Adrenal gland (tissue), 9 donors: ENCODE measurements at regions not wholly inside any gene's neighbourhood (a gene's known extent, or its start where the extent isn't known, plus 50 kb on each side); places are given as distances from the start of the nearest gene placed in this dataset.
A peak's percentile ranks its signal among the peaks of the same experiment; 100 is the strongest.
"Not testable (repeated sequence)": the region's sequence is repeated elsewhere in the genome, so short reads cannot be mapped to it uniquely, and the experiment has no call there.

Experiments used
- DNase-seq, 7 donors: peaks; one replicate each; pipeline ENCODE4 v3.0.0-alpha.2; 2019 to 2020
- H3K27ac ChIP-seq, 5 donors: fragments of 200-600 bp; sonication (generic) in 4 of 5; 1 replicate in 3 of 5; 2 replicates in 2 of 5; pipeline versions ENCODE4 v1.5.1 to v1.8.0; 2016 to 2020; ENCODE audit warnings: mild to moderate bottlenecking in 1 of 5
- H3K27me3 ChIP-seq: fragments of 200-600 bp; 2 replicates; pipeline ENCODE4 v1.8.0; 2021
- H3K36me3 ChIP-seq, 2 donors: fragments of 200-600 bp; replicated peaks in 1 of 2; 1 replicate in 1 of 2; 2 replicates in 1 of 2; pipeline versions ENCODE4 v1.5.1 to v1.8.0; 2018 to 2022
- H3K4me1 ChIP-seq, 2 donors: fragments of 200-600 bp; replicated peaks in 1 of 2; 1 replicate in 1 of 2; 2 replicates in 1 of 2; pipeline versions ENCODE4 v1.5.1 to v1.8.0; 2018 to 2021
- H3K4me3 ChIP-seq, 4 donors: fragments of 200-600 bp; sonication (generic) in 3 of 4; one replicate each; pipeline ENCODE4 v1.5.1; 2016 to 2018
- H3K9me3 ChIP-seq, 3 donors: fragments of 200-600 bp; sonication (generic) in 1 of 3; replicated peaks in 1 of 3; 1 replicate in 2 of 3; 2 replicates in 1 of 3; pipeline versions ENCODE4 v1.5.1 to v1.8.0; 2016 to 2021
- CTCF ChIP-seq, 6 experiments: fragments of 450-650 bp in 4 of 6; fragments of 200-600 bp in 2 of 6; sonication (generic) in 1 of 6; IDR thresholded peaks; 1 replicate in 5 of 6; 2 replicates in 1 of 6; pipeline versions ENCODE4 v1.5.1 to v1.8.0; 2016 to 2021; ENCODE audit warnings: antibody characterized with exemption in 6 of 6, mild to moderate bottlenecking in 2 of 6, moderate library complexity in 1 of 6
- POLR2A ChIP-seq, 2 donors: fragments of 450-650 bp; IDR thresholded peaks; one replicate each; pipeline ENCODE4 v1.6.1; 2017; ENCODE audit warnings: antibody characterized with exemption in 2 of 2, mild to moderate bottlenecking in 2 of 2, moderate library complexity in 1 of 2
- WGBS, 4 donors: extraction: QIAGEN DNeasy Blood & Tissue Kit in 2 of 4; methylation state at CpG; one replicate each; pipeline versions ENCODE4 v1.1.5 to v1.1.7; 2013 to 2017; 5-methylcytosine and 5-hydroxymethylcytosine counted together
- intact Hi-C, 2 donors: fragments of 100-400 bp; cut with DNase I; formaldehyde crosslinking; loops; one replicate each; pipeline versions ENCODE4 v1.14.1 to v1.15.0; 2022 to 2023
- donor health status: healthy with polysubstance abuse.
- donor health status: Bipolar disorder and iron deficiency.
- donor health status: DM: yes; HTN: yes; CAD: no.
- donor health status: DM: no; HTN: no; CAD: no.
- donor health status: DM: no; HTN: no; CAD: no.

DNA sequence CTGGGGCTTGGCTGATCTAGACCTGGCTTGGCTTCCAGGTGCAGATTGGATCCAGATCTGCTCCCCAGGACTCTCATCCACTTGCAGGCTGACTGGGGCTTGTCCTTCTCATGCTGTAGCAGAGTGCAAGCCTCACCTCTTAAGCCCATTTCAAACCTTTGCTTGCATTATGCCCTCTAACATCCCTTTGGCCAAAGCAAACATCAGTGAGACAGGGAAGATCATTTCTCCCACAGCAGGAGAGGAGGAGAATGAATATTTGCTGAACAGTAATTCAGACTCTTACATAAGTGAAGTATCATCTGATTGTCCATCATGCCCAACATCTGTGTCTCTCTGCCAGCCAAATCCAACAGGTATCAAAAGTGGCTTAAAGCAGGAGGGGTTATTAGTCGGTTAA lies 194.9 kb downstream of the C9orf152 start:
- no peaks in the 10 kb centered on the region for H3K36me3 ChIP-seq
- WGBS, 4 donors = 4 to 94% (median 87%) methylated on average over 1 of the region's 1 CpG
- H3K9me3 ChIP-seq = no peaks in the 10 kb centered on the region
- H3K4me3 ChIP-seq = no peak overlapping the region
- H3K27ac ChIP-seq = no peak overlapping the region
- H3K27me3 ChIP-seq = no peaks in the 10 kb centered on the region
- no peak for DNase-seq
- no peak for TF ChIP-seq POLR2A (IDR thresholded peaks at IDR 0.05)
- TF ChIP-seq CTCF (IDR thresholded peaks at IDR 0.05) = no peak
- H3K4me1 ChIP-seq = no peaks in the 10 kb centered on the region
- intact Hi-C loops = no loop called here

DNA sequence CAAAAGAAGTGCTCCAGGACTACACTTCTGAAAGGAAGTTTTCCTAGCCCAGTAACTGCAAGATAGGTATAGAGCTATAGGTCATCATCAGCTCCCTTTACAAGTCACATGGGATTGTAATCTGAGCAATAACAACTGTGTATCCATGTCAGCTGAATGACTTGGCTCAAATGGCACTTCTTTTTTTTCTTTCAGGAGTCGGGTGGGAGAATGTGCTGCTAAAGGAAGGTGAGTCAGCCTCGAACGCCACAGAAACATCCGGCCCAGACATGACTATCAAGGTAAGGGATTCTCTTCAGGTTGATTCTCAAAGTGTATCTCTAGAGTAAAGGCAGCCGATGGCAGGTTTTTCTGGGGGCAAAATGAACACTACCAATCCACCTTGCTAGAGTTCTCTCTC lies 192.2 kb downstream of the C9orf152 start:
- Histone ChIP-seq H3K27me3 (no peaks in the 10 kb centered on the region), H3K27ac (no peak overlapping the region), H3K4me1 (no peaks in the 10 kb centered on the region), H3K9me3 (no peaks in the 10 kb centered on the region), H3K4me3 (no peak overlapping the region), H3K36me3 (no peaks in the 10 kb centered on the region)
- no peak for DNase-seq
- 71 to 82% (median 76%) methylated on average over 5 of the region's 5 CpGs for WGBS, 4 donors
- no peak for TF ChIP-seq CTCF (IDR thresholded peaks at IDR 0.05)
- TF ChIP-seq POLR2A (IDR thresholded peaks at IDR 0.05) = no peak
- intact Hi-C loops = no loop called here

GRCh38 chr9:110016340-110016739 lies 191.6 kb downstream of the C9orf152 start:
- intact Hi-C loops = no loop called here
- TF ChIP-seq POLR2A (IDR thresholded peaks at IDR 0.05) (no peak), CTCF (IDR thresholded peaks at IDR 0.05) (no peak)
- H3K4me1 ChIP-seq = no peaks in the 10 kb centered on the region

GRCh38 chr9:110020216-110020615 lies 187.7 kb downstream of the C9orf152 start:
- H3K27ac ChIP-seq, DNase-seq, H3K27me3 ChIP-seq, H3K9me3 ChIP-seq, H3K36me3 ChIP-seq, H3K4me1 ChIP-seq, H3K4me3 ChIP-seq, intact Hi-C loops: not testable (repeated sequence)
- 82 to 89% (median 85%) methylated on average over 4 of the region's 4 CpGs for WGBS, 4 donors

More at GRCh38 chr9:110016340-110016739, 191.6 kb downstream of the C9orf152 start:
- H3K36me3 ChIP-seq = no peaks in the 10 kb centered on the region
- 87 to 97% (median 96%) methylated on average over 2 of the region's 2 CpGs for WGBS, 4 donors
- no peak overlapping the region for H3K27ac ChIP-seq
- no peak overlapping the region for H3K4me3 ChIP-seq
- DNase-seq = peak in 1 of 7 donors; percentile 9
- H3K9me3 ChIP-seq = no peaks in the 10 kb centered on the region
- no peaks in the 10 kb centered on the region for H3K27me3 ChIP-seq

- intact Hi-C loops = no loop called here
- TF ChIP-seq POLR2A (IDR thresholded peaks at IDR 0.05) = no peak
- TF ChIP-seq CTCF (IDR thresholded peaks at IDR 0.05) = no peak
- H3K4me3 ChIP-seq = no peak overlapping the region
- WGBS, 4 donors = 57 to 72% (median 64%) methylated on average over 2 of the region's 2 CpGs
- H3K4me1 ChIP-seq = peaks cover 0 to under 1% of the 10 kb centered on the region in 2 donors
- no peaks in the 10 kb centered on the region for H3K9me3 ChIP-seq
- H3K27me3 ChIP-seq = no peaks in the 10 kb centered on the region
- H3K27ac ChIP-seq = no peak overlapping the region
- H3K36me3 ChIP-seq = no peaks in the 10 kb centered on the region
- DNase-seq = no peak
Measured at GRCh38 chr9:110021891-110022290, 186.1 kb downstream of the C9orf152 start.

DNA sequence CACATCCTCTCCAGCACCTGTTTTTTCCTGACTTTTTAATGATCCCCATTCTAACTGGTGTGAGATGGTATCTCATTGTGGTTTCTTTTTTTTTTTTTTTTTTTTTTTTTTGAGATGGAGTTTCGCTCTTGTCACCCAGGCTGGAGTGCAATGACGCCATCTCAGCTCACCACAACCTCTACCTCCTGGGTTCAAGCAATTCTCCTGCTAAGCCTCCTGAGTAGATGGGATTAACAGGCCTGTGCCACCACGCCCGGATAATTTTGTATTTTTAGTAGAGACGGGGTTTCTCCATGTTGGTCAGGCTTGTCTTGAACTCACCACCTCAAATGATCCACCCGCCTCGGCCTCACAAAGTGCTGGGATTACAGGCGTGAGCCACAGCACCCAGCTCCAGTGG lies 184.7 kb downstream of the C9orf152 start:
- DNase-seq, H3K27me3 ChIP-seq, H3K9me3 ChIP-seq, H3K4me3 ChIP-seq, H3K36me3 ChIP-seq, H3K27ac ChIP-seq, intact Hi-C loops: not testable (repeated sequence)
- 92 to 96% (median 95%) methylated on average over 7 to 8 of the region's 8 CpGs for WGBS, 4 donors
- peaks cover 0 to 14% of the 10 kb centered on the region in 2 donors for H3K4me1 ChIP-seq
